ENCODE measurements at regions not wholly inside any gene's neighbourhood (a gene's known extent, or its start where the extent isn't known, plus 50 kb on each side); places are given as distances from the start of the nearest gene placed in this dataset.

DNA sequence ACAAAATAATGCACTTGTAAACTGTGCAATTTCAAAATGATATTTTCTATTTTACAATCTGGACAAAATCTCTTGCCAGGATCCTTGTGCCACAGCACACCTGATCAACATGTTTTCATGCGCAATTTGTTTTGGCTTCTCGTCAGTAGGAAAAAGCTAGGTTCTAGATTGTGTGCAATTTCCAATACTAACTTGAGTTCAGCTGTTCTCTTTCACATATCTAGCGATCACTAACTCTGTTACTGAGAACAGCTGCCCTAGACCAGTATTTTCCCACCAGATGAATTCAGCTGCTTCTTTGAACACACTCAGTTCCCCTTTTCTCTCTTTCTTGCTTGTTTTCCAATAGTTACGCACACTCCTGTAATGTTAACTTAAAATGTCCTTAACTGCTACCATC lies 131.2 kb downstream of the MAGEB5 start:
- FAIRE-seq = no peak

GRCh38 chrX:26334232-26334631 lies 118.3 kb downstream of the MAGEB5 start:
- no peak for FAIRE-seq

DNA sequence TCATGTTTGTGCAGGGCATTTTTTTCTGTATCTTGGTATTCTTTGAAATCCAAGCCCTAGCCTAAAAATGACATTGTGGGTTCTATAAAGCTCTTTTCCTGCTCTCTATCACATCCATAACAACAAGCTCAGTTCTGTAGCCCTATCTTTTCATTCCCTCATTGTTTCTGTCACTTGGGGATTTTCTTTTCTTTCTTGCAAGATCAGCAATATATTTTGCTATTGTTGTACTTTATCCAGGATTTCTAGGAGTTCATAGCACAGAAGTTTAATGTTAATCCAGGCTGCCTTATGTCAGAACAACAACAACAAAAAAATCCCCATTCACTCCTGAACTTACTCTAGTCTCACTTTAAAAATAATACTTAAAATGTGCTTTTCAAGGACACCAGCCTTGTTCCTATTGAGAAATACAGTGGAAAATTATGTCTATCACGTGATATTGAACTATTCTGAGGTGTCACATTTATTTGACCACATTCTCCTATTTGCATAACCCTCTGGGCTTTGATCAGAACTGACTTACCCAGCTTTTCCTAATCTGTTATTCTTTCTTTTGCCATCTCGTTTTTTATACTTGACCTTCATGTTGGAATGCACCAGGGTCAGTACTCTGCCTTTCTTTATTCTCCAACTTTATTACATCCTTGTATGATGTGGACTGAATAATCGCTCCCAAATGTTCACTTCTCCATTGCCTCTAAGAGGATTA lies 112.8 kb downstream of the MAGEB5 start:
- FAIRE-seq = no peak

GRCh38 chrX:26309262-26309661 lies 93.3 kb downstream of the MAGEB5 start:
- FAIRE-seq = peak; percentile 47

DNA sequence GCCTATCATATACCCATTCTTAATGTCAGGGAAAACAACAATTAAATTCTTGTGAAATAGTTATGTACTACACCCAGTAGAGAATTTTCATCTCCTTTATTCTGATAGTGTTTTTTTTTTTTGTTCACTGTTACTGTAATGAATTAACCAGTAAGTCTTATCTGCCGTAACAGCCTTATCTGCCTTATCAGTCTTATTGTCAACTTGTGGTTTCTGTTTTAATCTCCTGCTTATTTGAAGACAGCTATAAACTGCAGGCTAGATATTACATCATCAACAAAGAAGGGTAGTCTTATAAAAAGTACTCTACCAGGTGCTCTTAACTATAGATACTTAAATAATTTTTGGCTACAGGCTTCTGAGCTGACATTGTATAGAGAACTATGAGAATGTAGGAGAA lies 79.5 kb downstream of the MAGEB5 start:
- no peak for FAIRE-seq

- FAIRE-seq = no peak
Observed at GRCh38 chrX:26286836-26287235, 70.9 kb downstream of the MAGEB5 start.
